Activated naive CD4-positive, alpha-beta T cell treated with anti-CD3 and anti-CD28 coated beads, Interleukin-2, amount 50 U/mL, for 24 hours (primary cell): ENCODE measurements at regions not wholly inside any gene's neighbourhood (a gene's known extent, or its start where the extent isn't known, plus 50 kb on each side); places are given as distances from the start of the nearest gene placed in this dataset.

Experiments
- H3K27ac Mint-ChIP-seq: one replicate; pipeline ENCODE4 v1.8.0; 2021; ENCODE audit warnings: mild to moderate bottlenecking, mixed read lengths
- H3K27me3 Mint-ChIP-seq: one replicate; pipeline ENCODE4 v1.8.0; 2021; ENCODE audit warnings: mixed read lengths
- H3K36me3 Mint-ChIP-seq: one replicate; pipeline ENCODE4 v1.8.0; 2021; ENCODE audit warnings: mixed read lengths
- H3K4me1 Mint-ChIP-seq: one replicate; pipeline ENCODE4 v1.8.0; 2021; ENCODE audit warnings: mixed read lengths
- H3K4me3 Mint-ChIP-seq: one replicate; pipeline ENCODE4 v1.8.0; 2021; ENCODE audit warnings: mild to moderate bottlenecking, mixed read lengths
- H3K9me3 Mint-ChIP-seq: one replicate; pipeline ENCODE4 v1.8.0; 2021; ENCODE audit warnings: mixed read lengths

DNA sequence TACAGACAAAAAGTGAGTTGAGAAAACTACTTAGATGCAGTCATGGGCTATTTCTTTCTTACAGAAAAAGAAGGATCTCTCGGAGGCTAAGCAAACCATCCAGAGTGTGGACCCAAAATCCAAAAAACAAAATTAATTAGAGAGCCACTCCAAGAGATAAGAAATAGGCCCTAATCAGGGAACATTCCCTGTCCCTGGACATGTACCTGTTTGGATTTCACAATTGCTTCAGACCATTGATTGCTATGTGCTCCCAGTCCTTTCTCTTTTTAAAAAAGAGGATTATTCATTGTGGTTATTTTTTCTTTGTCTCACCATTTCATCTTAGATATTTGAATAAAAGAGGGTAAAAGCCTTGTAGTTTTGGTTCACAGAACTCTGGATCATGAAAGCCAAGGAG lies 549.9 kb downstream of the ETNK1 start:
- Mint-ChIP-seq H3K9me3 (no peaks in the 10 kb centered on the region), H3K27ac (no peak overlapping the region), H3K4me3 (no peak overlapping the region), H3K27me3 (peaks cover 1% of the 10 kb centered on the region), H3K36me3 (no peaks in the 10 kb centered on the region), H3K4me1 (no peaks in the 10 kb centered on the region)

GRCh38 chr12:23185346-23185745 lies 560.4 kb downstream of the ETNK1 start:
- no peaks in the 10 kb centered on the region for H3K36me3 Mint-ChIP-seq
- no peaks in the 10 kb centered on the region for H3K27me3 Mint-ChIP-seq
- no peak overlapping the region for H3K27ac Mint-ChIP-seq
- no peak overlapping the region for H3K4me3 Mint-ChIP-seq
- H3K4me1 Mint-ChIP-seq: no peaks in the 10 kb centered on the region
- H3K9me3 Mint-ChIP-seq: no peaks in the 10 kb centered on the region

DNA sequence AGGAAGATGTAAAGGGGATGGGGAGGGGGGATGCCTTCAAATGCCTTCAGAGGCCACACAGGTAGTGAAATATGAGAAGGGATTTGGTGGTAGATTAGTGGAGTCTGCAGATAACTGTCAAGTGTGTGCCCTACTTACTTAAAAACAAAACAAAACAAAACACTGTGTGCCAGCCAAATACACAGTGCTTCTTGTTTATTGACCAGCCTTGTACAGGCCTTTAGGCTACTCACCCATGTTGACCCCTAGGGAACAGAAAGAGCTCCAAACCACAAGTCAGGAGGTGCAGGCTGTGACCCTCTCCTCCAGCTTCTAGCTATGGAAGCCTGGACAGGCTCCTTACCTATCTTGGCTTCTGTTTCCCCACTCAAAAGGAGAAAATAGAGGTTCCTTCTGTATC lies 562.0 kb downstream of the ETNK1 start:
- H3K9me3 Mint-ChIP-seq: no peaks in the 10 kb centered on the region
- H3K4me3 Mint-ChIP-seq: no peak overlapping the region
- no peak overlapping the region for H3K27ac Mint-ChIP-seq
- H3K27me3 Mint-ChIP-seq: no peaks in the 10 kb centered on the region
- no peaks in the 10 kb centered on the region for H3K4me1 Mint-ChIP-seq
- no peaks in the 10 kb centered on the region for H3K36me3 Mint-ChIP-seq

- H3K9me3 Mint-ChIP-seq: no peaks in the 10 kb centered on the region
Observed at GRCh38 chr12:23193552-23193951, 568.6 kb downstream of the ETNK1 start.

DNA sequence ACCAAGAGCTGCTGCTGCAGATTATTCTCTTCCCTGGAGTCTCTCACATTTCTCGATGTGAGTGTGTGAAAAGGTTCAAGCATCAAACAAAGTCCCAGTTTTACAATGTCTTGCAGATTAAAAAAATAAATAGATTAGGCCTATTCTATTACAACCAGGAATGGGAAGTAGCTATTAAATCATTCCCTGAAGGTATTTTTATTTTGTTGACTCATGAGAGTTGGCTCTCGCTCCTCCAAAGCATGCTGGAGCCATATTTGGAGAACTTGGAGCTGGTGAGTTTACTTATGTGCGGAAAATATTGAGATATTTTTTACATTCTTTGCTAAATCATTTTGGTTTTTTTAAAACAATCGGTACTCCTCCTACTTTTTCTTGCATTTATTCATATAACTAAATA lies 572.3 kb downstream of the ETNK1 start:
- Mint-ChIP-seq H3K9me3 (no peaks in the 10 kb centered on the region), H3K4me3 (no peak overlapping the region)

More at GRCh38 chr12:23193552-23193951, 568.6 kb downstream of the ETNK1 start:
- no peaks in the 10 kb centered on the region for H3K27me3 Mint-ChIP-seq
- no peak overlapping the region for H3K4me3 Mint-ChIP-seq
- H3K4me1 Mint-ChIP-seq: no peaks in the 10 kb centered on the region
- no peaks in the 10 kb centered on the region for H3K36me3 Mint-ChIP-seq
- no peak overlapping the region for H3K27ac Mint-ChIP-seq

GRCh38 chr12:23202728-23203127 lies 577.8 kb downstream of the ETNK1 start:
- Mint-ChIP-seq H3K36me3 (no peaks in the 10 kb centered on the region), H3K27ac (no peak overlapping the region), H3K27me3 (peaks cover 2% of the 10 kb centered on the region), H3K4me3 (no peak overlapping the region), H3K9me3 (no peaks in the 10 kb centered on the region), H3K4me1 (no peaks in the 10 kb centered on the region)

More for the DNA sequence above, 572.3 kb downstream of the ETNK1 start:
- no peaks in the 10 kb centered on the region for H3K27me3 Mint-ChIP-seq
- no peaks in the 10 kb centered on the region for H3K36me3 Mint-ChIP-seq
- H3K27ac Mint-ChIP-seq: no peak overlapping the region
- no peaks in the 10 kb centered on the region for H3K4me1 Mint-ChIP-seq

DNA sequence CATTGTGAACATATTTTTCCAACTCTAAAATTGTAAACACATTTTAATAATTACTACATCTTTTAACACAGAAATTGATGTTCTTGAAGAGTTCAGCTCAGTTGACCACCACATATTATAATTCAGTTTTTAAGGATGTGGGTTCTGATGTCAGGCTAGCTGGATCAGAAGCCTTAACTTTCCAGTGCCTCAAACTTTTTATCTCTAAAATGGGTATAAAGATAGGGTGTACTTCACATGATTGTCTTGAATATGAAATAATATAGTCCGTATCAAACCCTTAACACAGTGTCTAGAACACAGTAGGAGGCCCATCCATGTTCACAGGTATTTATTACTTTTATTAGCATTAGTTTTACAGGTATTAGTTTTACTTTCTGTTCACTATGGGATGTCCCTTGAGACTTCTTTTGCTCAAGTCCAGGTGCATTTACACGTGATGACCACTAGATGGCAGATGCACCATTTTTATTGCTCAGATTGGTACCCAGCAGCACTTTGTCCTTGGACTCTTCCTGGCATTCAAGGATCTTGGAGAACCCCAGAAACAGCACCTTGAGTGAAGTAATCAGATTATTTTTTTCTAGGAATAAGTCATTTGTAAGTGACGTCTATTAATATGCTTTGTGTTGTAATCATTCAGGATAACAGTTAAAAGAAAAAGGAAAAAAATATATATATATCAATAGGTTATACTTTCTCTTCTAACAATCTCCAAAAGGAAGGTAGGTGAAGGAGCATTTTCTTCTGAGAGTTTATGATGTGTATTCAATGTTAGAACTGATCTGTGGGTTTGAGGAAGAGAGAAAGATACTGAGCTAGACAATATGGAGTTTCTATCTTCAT lies 580.2 kb downstream of the ETNK1 start:
- H3K27me3 Mint-ChIP-seq: peaks cover 2% of the 10 kb centered on the region
- H3K9me3 Mint-ChIP-seq: no peaks in the 10 kb centered on the region
- H3K36me3 Mint-ChIP-seq: no peaks in the 10 kb centered on the region
- no peak overlapping the region for H3K27ac Mint-ChIP-seq
- no peaks in the 10 kb centered on the region for H3K4me1 Mint-ChIP-seq
- H3K4me3 Mint-ChIP-seq: no peak overlapping the region

- Mint-ChIP-seq H3K4me1 (no peaks in the 10 kb centered on the region), H3K36me3 (no peaks in the 10 kb centered on the region), H3K27me3 (no peaks in the 10 kb centered on the region), H3K9me3 (peaks cover under 1% of the 10 kb centered on the region), H3K27ac (no peak overlapping the region), H3K4me3 (no peak overlapping the region)
Observed at GRCh38 chr12:23209793-23210192, 584.8 kb downstream of the ETNK1 start.

DNA sequence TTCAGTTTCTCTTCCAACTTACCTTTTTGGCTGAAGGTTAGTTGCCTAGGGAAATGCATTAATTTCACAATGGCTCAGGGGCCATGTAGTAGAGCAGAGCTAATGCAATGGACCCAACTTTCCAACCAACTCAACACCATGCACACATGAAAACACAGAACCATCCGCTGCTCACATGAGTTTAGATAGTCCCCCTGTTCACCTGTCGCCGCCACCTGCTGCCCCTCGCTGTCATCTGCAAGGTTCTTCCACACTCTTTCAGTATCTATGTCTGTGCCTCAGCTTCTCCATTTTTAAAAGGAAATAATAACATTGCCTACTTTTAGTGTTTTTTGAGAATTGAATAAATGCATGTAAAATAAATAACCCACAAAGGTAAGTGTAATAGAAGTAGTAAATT lies 585.6 kb downstream of the ETNK1 start:
- H3K4me3 Mint-ChIP-seq: no peak overlapping the region
- peaks cover 7% of the 10 kb centered on the region for H3K9me3 Mint-ChIP-seq
- H3K4me1 Mint-ChIP-seq: no peaks in the 10 kb centered on the region
- no peaks in the 10 kb centered on the region for H3K36me3 Mint-ChIP-seq
- H3K27me3 Mint-ChIP-seq: no peaks in the 10 kb centered on the region
- H3K27ac Mint-ChIP-seq: no peak overlapping the region

- Mint-ChIP-seq H3K4me1 (no peaks in the 10 kb centered on the region), H3K36me3 (no peaks in the 10 kb centered on the region), H3K27me3 (no peaks in the 10 kb centered on the region), H3K9me3 (peaks cover 7% of the 10 kb centered on the region), H3K4me3 (no peak overlapping the region), H3K27ac (no peak overlapping the region)
Observed at GRCh38 chr12:23211384-23212320, 586.7 kb downstream of the ETNK1 start.

GRCh38 chr12:23217158-23217557 lies 592.2 kb downstream of the ETNK1 start:
- no peak overlapping the region for H3K27ac Mint-ChIP-seq
- H3K4me3 Mint-ChIP-seq: no peak overlapping the region
- no peaks in the 10 kb centered on the region for H3K4me1 Mint-ChIP-seq
- H3K36me3 Mint-ChIP-seq: no peaks in the 10 kb centered on the region
- H3K9me3 Mint-ChIP-seq: peaks cover 7% of the 10 kb centered on the region
- H3K27me3 Mint-ChIP-seq: no peaks in the 10 kb centered on the region

- no peaks in the 10 kb centered on the region for H3K27me3 Mint-ChIP-seq
- H3K9me3 Mint-ChIP-seq: peaks cover 7% of the 10 kb centered on the region
- H3K4me3 Mint-ChIP-seq: no peak overlapping the region
- no peaks in the 10 kb centered on the region for H3K4me1 Mint-ChIP-seq
- H3K36me3 Mint-ChIP-seq: no peaks in the 10 kb centered on the region
- no peak overlapping the region for H3K27ac Mint-ChIP-seq
Observed at GRCh38 chr12:23217667-23218066, 592.7 kb downstream of the ETNK1 start.

DNA sequence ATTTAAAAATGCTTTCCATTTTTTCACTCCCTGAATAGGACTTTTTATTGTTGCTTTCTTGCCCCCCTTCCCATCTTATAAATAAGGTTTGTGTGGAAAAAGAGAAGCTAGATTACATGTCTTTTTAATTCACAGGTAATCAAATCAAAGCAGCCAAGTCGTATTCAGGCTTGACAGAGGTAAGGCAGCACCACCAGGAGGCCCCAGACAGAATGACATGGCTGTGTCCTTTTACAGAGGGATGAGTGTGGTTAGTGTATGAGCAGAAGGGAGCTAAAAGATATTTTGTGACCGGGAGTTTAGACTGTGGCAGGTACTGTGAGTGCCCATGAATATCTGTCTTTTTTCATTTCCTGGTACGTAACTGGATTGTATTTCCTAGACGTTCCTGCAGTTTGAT lies 596.1 kb downstream of the ETNK1 start:
- Mint-ChIP-seq H3K27me3 (no peaks in the 10 kb centered on the region), H3K36me3 (no peaks in the 10 kb centered on the region), H3K27ac (no peak overlapping the region), H3K4me3 (no peak overlapping the region), H3K4me1 (no peaks in the 10 kb centered on the region), H3K9me3 (no peaks in the 10 kb centered on the region)

DNA sequence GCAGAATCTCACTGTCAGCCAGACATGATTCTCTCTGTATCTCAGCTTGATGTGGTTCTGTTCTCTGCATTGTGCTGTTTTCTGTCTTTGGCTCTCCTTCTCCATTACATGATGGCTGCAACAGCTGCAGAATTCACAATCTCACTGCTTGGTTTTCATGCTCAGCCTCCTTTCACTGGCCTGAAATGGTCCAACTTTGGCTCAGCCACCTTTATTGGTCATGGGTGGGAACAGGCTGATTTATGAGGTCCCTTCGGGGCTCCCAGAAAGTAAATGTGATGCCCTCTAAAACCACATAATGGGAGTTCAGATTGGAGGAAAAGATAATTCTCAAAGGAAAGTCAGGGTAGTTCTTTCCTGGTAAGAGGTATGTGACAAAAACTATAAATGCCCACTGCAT lies 597.0 kb downstream of the ETNK1 start:
- Mint-ChIP-seq H3K36me3 (no peaks in the 10 kb centered on the region), H3K9me3 (no peaks in the 10 kb centered on the region), H3K27ac (no peak overlapping the region), H3K4me1 (no peaks in the 10 kb centered on the region), H3K4me3 (no peak overlapping the region), H3K27me3 (no peaks in the 10 kb centered on the region)

DNA sequence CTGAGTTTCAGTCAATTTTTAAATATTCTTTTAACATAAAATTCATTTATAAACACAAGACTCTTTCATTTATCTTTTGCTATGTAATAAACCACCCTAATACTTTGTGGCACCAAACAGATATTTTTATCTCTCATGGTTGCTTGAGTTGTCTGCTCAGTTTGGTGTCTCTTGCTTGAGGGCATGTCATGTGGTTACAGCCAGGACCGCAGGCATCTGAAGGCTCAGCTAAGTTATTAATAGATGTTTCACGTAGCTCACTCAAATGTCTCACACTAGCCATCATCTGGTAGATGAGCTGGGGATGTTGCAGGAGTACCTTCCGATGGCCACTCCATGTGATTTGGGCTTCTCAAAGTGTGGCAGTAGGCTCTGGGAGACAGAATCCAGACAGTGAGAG lies 597.8 kb downstream of the ETNK1 start:
- Mint-ChIP-seq H3K27me3 (no peaks in the 10 kb centered on the region), H3K4me3 (no peak overlapping the region), H3K36me3 (no peaks in the 10 kb centered on the region), H3K9me3 (no peaks in the 10 kb centered on the region), H3K27ac (no peak overlapping the region), H3K4me1 (no peaks in the 10 kb centered on the region)

- no peak overlapping the region for H3K27ac Mint-ChIP-seq
- H3K36me3 Mint-ChIP-seq: no peaks in the 10 kb centered on the region
Observed at GRCh38 chr12:23228101-23228500, 603.1 kb downstream of the ETNK1 start.

More at GRCh38 chr12:23228101-23228500, 603.1 kb downstream of the ETNK1 start:
- Mint-ChIP-seq H3K4me1 (no peaks in the 10 kb centered on the region), H3K4me3 (no peak overlapping the region), H3K9me3 (no peaks in the 10 kb centered on the region), H3K27me3 (no peaks in the 10 kb centered on the region)
